Neural progenitor cell (in vitro differentiated cells): ENCODE measurements at regions not wholly inside any gene's neighbourhood (a gene's known extent, or its start where the extent isn't known, plus 50 kb on each side); places are given as distances from the start of the nearest gene placed in this dataset.

Experiments
- DNase-seq: peaks from one replicate; pipeline ENCODE4 v3.0.0-alpha.2; 2016; ENCODE audit warnings: low spot score
- H2AFZ ChIP-seq: fragments of 200-600 bp; sonication (generic); replicated peaks from 2 replicates; pipeline ENCODE4 v1.6.1; 2016; ENCODE audit warnings: antibody characterized with exemption
- H3F3A ChIP-seq: fragments of 200-600 bp; sonication (generic); 2 replicates; pipeline ENCODE4 v1.6.1; 2016; ENCODE audit warnings: antibody characterized with exemption, low read depth
- H3K27ac ChIP-seq: fragments of 200-600 bp; sonication (generic); 2 replicates; pipeline ENCODE4 v1.5.1; 2016; ENCODE audit warnings: mild to moderate bottlenecking
- H3K27me3 ChIP-seq: fragments of 200-600 bp; sonication (generic); 2 replicates; pipeline ENCODE4 v1.6.1; 2016; ENCODE audit warnings: mild to moderate bottlenecking, moderate library complexity
- H3K36me3 ChIP-seq: fragments of 200-600 bp; sonication (generic); 2 replicates; pipeline ENCODE4 v1.5.1; 2016
- H3K4me1 ChIP-seq: fragments of 200-600 bp; sonication (generic); 2 replicates; pipeline ENCODE4 v1.6.1; 2016; ENCODE audit warnings: mixed run types
- H3K4me2 ChIP-seq: fragments of 200-600 bp; sonication (generic); 2 replicates; pipeline ENCODE4 v1.6.1; 2016
- H3K4me3 ChIP-seq: fragments of 200-600 bp; sonication (generic); 2 replicates; pipeline ENCODE4 v1.5.1; 2016
- H3K79me2 ChIP-seq: fragments of 200-600 bp; sonication (generic); 2 replicates; pipeline ENCODE4 v1.6.1; 2016; ENCODE audit warnings: low read depth
- H3K9ac ChIP-seq: fragments of 200-600 bp; sonication (generic); 2 replicates; pipeline ENCODE4 v1.6.1; 2016
- H3K9me3 ChIP-seq: fragments of 200-600 bp; sonication (generic); 2 replicates; pipeline ENCODE4 v1.5.1; 2016; ENCODE audit warnings: low read depth
- H4K20me1 ChIP-seq: fragments of 200-600 bp; sonication (generic); 2 replicates; pipeline ENCODE4 v1.6.1; 2016; ENCODE audit warnings: low read depth
- H3K27ac Mint-ChIP-seq: 3 replicates; pipeline ENCODE4 v1.8.0; 2021; ENCODE audit warnings: mixed read lengths
- H3K27me3 Mint-ChIP-seq: 2 replicates; pipeline ENCODE4 v1.8.0; 2022; ENCODE audit warnings: low read depth, mild to moderate bottlenecking, inconsistent platforms, moderate library complexity, mixed read lengths; ENCODE audit not compliant: insufficient read depth
- H3K36me3 Mint-ChIP-seq: 3 replicates; pipeline ENCODE4 v1.8.0; 2021; ENCODE audit warnings: mixed read lengths
- H3K4me1 Mint-ChIP-seq: 3 replicates; pipeline ENCODE4 v1.8.0; 2021; ENCODE audit warnings: mixed read lengths
- H3K4me3 Mint-ChIP-seq: 3 replicates; pipeline ENCODE4 v1.8.0; 2021; ENCODE audit warnings: mild to moderate bottlenecking, moderate library complexity, mixed read lengths
- H3K9me3 Mint-ChIP-seq: 3 replicates; pipeline ENCODE4 v1.8.0; 2020; ENCODE audit warnings: mixed read lengths
- EZH2 ChIP-seq: fragments of 200-600 bp; sonication (generic); IDR thresholded peaks from 2 replicates; pipeline ENCODE4 v1.6.1; 2017; ENCODE audit warnings: antibody characterized with exemption, mild to moderate bottlenecking, moderate library complexity
- EZH2phosphoT487 ChIP-seq: fragments of 200-600 bp; sonication (generic); IDR thresholded peaks from 2 replicates; pipeline ENCODE4 v1.6.1; 2017; ENCODE audit warnings: antibody characterized with exemption
- TF ChIP-seq, protein P1 (sequence below): fragments of 200-600 bp; sonication (generic); IDR thresholded peaks from 2 replicates; pipeline ENCODE4 v1.5.1; 2017; ENCODE audit warnings: antibody characterized with exemption, mild to moderate bottlenecking

DNA sequence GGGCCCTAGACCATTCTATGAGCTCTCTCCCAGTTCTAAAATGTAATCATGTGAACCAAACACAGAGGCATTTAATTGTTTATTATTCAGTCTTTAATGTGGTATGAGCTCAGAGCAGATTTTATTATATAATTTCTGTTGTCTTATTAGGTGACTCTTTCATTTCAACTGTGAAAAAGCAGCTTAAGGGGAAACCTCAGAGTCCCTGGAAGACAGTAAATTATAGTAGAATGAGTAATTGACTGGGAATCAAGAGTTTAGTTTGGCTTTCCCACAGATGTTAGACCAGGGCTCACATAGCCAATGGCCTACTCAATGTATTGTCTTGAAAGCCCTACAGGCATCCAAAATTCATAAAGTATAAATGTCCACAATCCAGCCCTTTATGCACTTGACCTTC lies 390.4 kb upstream of the SLC35B3 start:
- Mint-ChIP-seq H3K4me1 (peaks cover 33% of the 10 kb centered on the region), H3K9me3 (peaks cover 9% of the 10 kb centered on the region), H3K27me3 (peaks cover 6% of the 10 kb centered on the region), H3K27ac (no peak overlapping the region), H3K4me3 (no peak overlapping the region), H3K36me3 (peaks cover 1% of the 10 kb centered on the region)
- DNase-seq = no peak
- Histone ChIP-seq H3K9ac (no peak overlapping the region), H2AFZ (no peak overlapping the region), H3F3A (no peaks in the 10 kb centered on the region), H3K36me3 (no peaks in the 10 kb centered on the region), H3K4me2 (no peak overlapping the region), H3K79me2 (no peaks in the 10 kb centered on the region), H3K9me3 (no peaks in the 10 kb centered on the region), H3K4me1 (peaks cover 15% of the 10 kb centered on the region), H3K4me3 (no peak overlapping the region), H3K27ac (no peak overlapping the region), H3K27me3 (no peaks in the 10 kb centered on the region), H4K20me1 (no peaks in the 10 kb centered on the region)
- TF ChIP-seq EZH2 (no peak), EZH2phosphoT487 (no peak)
- TF ChIP-seq, protein P1, sequence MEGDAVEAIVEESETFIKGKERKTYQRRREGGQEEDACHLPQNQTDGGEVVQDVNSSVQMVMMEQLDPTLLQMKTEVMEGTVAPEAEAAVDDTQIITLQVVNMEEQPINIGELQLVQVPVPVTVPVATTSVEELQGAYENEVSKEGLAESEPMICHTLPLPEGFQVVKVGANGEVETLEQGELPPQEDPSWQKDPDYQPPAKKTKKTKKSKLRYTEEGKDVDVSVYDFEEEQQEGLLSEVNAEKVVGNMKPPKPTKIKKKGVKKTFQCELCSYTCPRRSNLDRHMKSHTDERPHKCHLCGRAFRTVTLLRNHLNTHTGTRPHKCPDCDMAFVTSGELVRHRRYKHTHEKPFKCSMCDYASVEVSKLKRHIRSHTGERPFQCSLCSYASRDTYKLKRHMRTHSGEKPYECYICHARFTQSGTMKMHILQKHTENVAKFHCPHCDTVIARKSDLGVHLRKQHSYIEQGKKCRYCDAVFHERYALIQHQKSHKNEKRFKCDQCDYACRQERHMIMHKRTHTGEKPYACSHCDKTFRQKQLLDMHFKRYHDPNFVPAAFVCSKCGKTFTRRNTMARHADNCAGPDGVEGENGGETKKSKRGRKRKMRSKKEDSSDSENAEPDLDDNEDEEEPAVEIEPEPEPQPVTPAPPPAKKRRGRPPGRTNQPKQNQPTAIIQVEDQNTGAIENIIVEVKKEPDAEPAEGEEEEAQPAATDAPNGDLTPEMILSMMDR = no peak

DNA sequence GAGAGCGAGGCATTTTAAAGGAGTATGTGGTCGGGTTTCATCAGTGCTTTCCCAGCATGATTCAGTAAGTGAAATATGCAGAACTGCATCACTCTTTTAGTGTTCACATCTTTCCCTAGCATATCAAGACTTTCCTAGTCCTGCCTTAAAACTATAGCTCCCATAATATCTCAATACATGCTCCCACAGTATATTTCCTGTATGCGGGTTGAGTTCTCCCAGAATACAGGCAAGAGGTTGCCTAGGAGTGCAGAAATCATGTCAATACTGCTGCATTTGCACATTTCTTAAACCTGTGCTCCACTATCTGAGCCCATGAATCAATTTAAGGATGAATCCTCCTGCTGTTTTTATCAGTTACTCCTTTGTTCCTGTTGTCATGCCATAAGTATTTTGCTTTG lies 386.6 kb upstream of the SLC35B3 start:
- Histone ChIP-seq H2AFZ (no peak overlapping the region), H3F3A (no peaks in the 10 kb centered on the region), H3K4me1 (no peaks in the 10 kb centered on the region), H3K79me2 (no peaks in the 10 kb centered on the region), H3K4me3 (no peak overlapping the region), H3K27me3 (no peaks in the 10 kb centered on the region), H3K36me3 (no peaks in the 10 kb centered on the region), H3K9me3 (no peaks in the 10 kb centered on the region), H3K9ac (no peak overlapping the region), H4K20me1 (no peaks in the 10 kb centered on the region), H3K27ac (no peak overlapping the region), H3K4me2 (no peak overlapping the region)
- H3K27ac Mint-ChIP-seq = peak overlapping the region; percentile 31
- TF ChIP-seq, protein P1 = no peak
- TF ChIP-seq EZH2phosphoT487 = no peak
- no peak for TF ChIP-seq EZH2
- H3K27me3 Mint-ChIP-seq = peaks cover 2% of the 10 kb centered on the region
- DNase-seq = no peak
- H3K4me1 Mint-ChIP-seq = peaks cover 14% of the 10 kb centered on the region
- H3K36me3 Mint-ChIP-seq = no peaks in the 10 kb centered on the region
- peaks cover 7% of the 10 kb centered on the region for H3K9me3 Mint-ChIP-seq
- H3K4me3 Mint-ChIP-seq = no peak overlapping the region

DNA sequence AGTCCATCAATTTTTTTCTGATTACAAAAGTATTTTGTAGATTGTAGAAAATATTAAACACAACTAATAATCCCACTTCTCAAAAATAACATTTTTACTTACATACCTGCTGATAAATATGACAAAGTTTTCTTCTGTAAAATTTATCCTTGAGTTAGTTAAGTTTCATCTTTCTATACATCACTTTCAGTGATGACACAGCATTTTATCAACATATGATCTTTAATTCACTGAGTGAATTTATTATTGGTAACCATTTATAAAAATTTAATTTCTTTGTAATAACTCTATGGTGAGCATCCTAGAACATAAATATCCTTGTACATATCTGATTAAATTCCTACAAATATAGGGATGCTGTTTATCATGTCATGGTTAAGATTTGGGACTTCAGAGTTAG lies 385.0 kb upstream of the SLC35B3 start:
- H4K20me1 ChIP-seq = no peaks in the 10 kb centered on the region
- H3K36me3 ChIP-seq = no peaks in the 10 kb centered on the region
- peaks cover 7% of the 10 kb centered on the region for H3K9me3 Mint-ChIP-seq
- no peaks in the 10 kb centered on the region for H3K9me3 ChIP-seq
- H3K4me3 Mint-ChIP-seq = no peak overlapping the region
- TF ChIP-seq, protein P1 = no peak
- TF ChIP-seq EZH2 (no peak), EZH2phosphoT487 (no peak)
- no peaks in the 10 kb centered on the region for H3K4me1 ChIP-seq
- H3K27me3 Mint-ChIP-seq = no peaks in the 10 kb centered on the region
- DNase-seq = no peak
- H3K4me2 ChIP-seq = no peak overlapping the region
- no peaks in the 10 kb centered on the region for H3K36me3 Mint-ChIP-seq
- no peak overlapping the region for H3K27ac Mint-ChIP-seq
- H2AFZ ChIP-seq = no peak overlapping the region
- no peaks in the 10 kb centered on the region for H3F3A ChIP-seq
- no peak overlapping the region for H3K27ac ChIP-seq
- no peaks in the 10 kb centered on the region for H3K27me3 ChIP-seq
- H3K4me1 Mint-ChIP-seq = peaks cover 14% of the 10 kb centered on the region
- H3K9ac ChIP-seq = no peak overlapping the region
- no peaks in the 10 kb centered on the region for H3K79me2 ChIP-seq
- H3K4me3 ChIP-seq = no peak overlapping the region

DNA sequence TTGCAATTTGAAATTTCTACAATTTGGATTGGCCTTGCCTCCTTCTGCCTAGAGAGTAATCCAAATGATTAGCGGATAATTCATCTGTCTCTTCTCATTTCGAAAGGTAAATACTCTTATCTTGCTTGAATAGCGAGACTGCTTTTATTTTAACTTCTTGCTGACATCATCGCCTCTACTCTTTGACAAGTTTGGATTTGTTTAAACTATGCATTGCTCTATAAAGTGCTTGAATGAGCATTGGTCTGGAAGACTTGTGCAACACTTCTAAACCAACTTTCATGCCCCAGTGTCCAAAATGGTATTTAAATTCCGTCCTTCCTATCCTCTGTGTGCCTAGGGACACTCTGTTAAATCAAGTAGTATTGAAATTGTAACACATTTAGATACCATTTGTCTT lies 384.1 kb upstream of the SLC35B3 start:
- H4K20me1 ChIP-seq = no peaks in the 10 kb centered on the region
- H3K36me3 Mint-ChIP-seq = no peaks in the 10 kb centered on the region
- no peaks in the 10 kb centered on the region for H3K36me3 ChIP-seq
- peaks cover 14% of the 10 kb centered on the region for H3K4me1 Mint-ChIP-seq
- no peak for TF ChIP-seq EZH2
- no peak for TF ChIP-seq EZH2phosphoT487
- TF ChIP-seq, protein P1 = no peak
- no peaks in the 10 kb centered on the region for H3K4me1 ChIP-seq
- H3K4me3 Mint-ChIP-seq = no peak overlapping the region
- H3K27me3 ChIP-seq = no peaks in the 10 kb centered on the region
- H3K27me3 Mint-ChIP-seq = no peaks in the 10 kb centered on the region
- H3K9me3 Mint-ChIP-seq = peaks cover 7% of the 10 kb centered on the region
- H3F3A ChIP-seq = no peaks in the 10 kb centered on the region
- no peaks in the 10 kb centered on the region for H3K9me3 ChIP-seq
- no peak overlapping the region for H3K4me3 ChIP-seq
- no peak overlapping the region for H3K27ac Mint-ChIP-seq
- H3K27ac ChIP-seq = no peak overlapping the region
- no peak overlapping the region for H3K4me2 ChIP-seq
- no peak overlapping the region for H2AFZ ChIP-seq
- DNase-seq = no peak
- H3K9ac ChIP-seq = no peak overlapping the region
- H3K79me2 ChIP-seq = no peaks in the 10 kb centered on the region
